ENCODE measurements at regions not wholly inside any gene's neighbourhood (a gene's known extent, or its start where the extent isn't known, plus 50 kb on each side); places are given as distances from the start of the nearest gene placed in this dataset.
"Not testable (repeated sequence)": the region's sequence is repeated elsewhere in the genome, so short reads cannot be mapped to it uniquely, and the experiment has no call there.

GRCh38 chr10:57113545-57113944 lies 752.5 kb upstream of the ZWINT start:
- no peak for DNase-seq

- no peak for DNase-seq
Observed at GRCh38 chr10:57102236-57102635, 741.2 kb upstream of the ZWINT start.

DNA sequence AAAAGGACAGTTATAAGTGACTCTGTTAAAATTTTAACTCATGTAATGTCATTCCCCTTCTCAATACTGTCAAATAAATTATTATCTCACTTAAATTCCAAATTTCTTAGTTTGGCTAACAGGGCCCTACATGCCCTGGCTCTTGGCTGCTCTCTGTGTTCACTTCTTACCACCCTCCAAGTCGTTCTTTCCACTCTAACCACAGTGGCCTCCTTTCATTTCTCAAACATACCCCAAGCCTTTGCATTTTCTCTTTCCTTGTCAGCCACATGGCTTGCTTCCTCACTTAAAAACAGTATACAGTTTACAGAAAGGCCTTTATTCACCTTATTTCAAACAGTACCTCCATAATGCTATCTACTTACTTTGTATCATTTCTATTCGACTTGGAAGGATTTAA lies 737.1 kb upstream of the ZWINT start:
- DNase-seq: no peak

DNA sequence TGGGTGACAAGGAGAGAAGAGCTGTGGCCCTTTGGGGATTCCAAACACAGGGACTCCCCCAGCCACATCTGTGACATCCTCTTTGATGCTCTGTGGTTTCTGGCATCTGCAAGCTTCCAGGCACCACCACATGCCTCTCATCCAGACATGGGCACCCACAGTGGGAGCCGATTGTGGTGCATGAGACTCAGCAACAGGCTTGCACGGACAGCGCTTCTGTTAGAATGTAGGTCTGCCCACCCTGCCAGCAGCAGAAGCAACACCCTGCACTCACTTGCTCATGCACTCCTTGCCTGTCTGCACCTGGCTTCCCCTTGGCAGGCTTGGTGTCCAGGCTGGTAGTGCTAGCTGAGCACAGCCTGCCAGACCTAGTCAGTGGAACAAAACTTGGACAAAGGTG lies 735.0 kb upstream of the ZWINT start:
- no peak for DNase-seq

DNA sequence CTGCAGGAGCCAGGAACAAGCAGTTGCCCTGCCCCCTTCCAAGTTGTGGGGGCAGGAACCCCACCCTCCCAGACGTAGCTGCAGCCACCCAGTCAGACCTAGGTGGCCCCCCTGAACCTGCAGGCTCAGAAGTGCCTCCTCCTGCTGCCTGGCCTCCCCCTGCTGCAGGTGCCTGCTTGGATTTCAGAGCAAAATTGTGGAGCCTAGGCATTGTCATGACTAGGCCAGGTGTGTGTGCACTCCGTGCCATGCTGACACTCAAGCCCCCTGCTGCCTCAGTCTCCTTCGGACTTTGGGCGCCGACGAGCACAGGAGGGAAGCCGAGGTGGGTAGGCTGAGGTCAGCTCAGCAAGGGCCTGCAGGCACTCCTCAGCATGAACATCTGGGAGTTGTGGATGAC lies 733.9 kb upstream of the ZWINT start:
- DNase-seq: no peak

- DNase-seq: no peak
Observed at GRCh38 chr10:57094083-57094482, 733.0 kb upstream of the ZWINT start.

DNA sequence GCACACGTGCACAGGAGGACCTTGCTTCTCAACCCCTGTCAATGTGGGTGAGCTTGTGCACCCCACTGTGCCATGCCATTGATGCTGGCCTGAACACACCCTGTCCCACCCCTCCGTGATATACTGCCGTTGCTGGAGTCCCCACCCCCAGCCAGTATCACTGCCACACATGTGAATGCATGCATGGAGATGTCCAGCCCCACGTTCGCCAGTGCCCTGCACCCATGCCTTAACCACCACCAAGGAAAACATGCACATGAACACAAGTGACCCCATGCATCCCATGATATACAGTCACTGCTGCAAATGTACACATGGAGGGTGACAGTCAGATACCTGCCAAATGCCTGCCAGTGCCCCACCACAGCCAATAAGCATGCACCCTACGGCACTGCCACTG lies 692.5 kb upstream of the ZWINT start:
- DNase-seq: no peak

GRCh38 chr10:57049096-57049495 lies 688.0 kb upstream of the ZWINT start:
- no peak for DNase-seq

GRCh38 chr10:57038531-57038930 lies 677.5 kb upstream of the ZWINT start:
- no peak for DNase-seq

DNA sequence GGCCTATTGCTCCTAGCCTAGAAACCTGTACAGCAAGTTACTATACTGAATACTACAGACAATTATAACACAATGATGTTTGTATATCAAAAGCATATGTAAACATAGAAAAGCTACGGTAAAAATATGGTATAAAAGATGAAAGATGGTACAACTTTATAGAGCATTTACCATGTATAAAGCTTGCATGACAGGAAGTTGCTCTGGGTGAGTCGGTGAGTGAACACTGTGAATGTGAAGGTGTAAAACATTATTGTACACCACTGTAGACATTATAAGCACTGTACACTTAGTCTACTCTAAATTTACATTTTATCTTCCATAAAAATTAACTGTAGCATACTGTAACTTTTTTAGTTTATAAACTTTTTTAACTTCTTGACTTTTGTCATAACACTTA lies 674.3 kb upstream of the ZWINT start:
- DNase-seq: no peak

GRCh38 chr10:57032301-57032700 lies 671.2 kb upstream of the ZWINT start:
- DNase-seq: not testable (repeated sequence)

DNA sequence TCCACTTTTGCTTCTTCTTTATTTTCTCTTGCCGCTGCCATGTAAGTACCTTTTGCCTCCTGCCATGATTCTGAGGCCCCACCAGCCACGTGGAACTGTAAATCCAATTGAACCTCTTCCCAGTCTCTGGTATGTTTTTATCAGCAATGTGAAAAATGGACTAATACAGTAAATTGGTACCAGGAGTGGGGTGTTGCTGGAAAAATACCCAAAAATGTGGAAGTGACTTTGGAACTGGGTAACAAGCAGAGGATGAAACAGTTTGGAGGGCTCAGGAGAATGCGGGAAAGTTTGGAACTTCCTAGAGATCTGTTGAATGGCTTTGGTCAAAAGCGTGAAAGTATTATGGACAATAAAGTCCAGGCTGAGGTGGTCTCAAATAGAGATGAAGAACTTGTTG lies 670.3 kb upstream of the ZWINT start:
- no peak for DNase-seq

DNA sequence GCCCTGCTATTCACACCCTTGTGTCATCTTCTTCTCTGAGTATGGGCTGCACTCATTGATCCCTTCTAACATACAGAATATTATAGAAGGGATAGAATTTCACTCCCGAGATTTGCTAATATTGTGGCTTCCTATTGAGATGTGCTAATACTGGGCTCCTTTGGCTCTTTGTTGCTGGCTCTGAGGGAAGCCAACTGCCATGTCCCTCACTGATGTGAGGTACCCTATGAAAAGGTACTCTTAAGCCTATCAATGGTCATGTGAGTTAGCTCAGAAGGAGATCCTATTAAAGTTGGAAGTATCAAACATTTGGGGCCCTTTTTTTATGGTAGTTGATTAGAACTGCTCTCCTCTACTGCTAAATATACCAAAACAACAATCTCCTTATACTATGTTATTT lies 665.2 kb upstream of the ZWINT start:
- no peak for DNase-seq

GRCh38 chr10:57023626-57024025 lies 662.6 kb upstream of the ZWINT start:
- DNase-seq: no peak

GRCh38 chr10:57018452-57018851 lies 657.4 kb upstream of the ZWINT start:
- no peak for DNase-seq

DNA sequence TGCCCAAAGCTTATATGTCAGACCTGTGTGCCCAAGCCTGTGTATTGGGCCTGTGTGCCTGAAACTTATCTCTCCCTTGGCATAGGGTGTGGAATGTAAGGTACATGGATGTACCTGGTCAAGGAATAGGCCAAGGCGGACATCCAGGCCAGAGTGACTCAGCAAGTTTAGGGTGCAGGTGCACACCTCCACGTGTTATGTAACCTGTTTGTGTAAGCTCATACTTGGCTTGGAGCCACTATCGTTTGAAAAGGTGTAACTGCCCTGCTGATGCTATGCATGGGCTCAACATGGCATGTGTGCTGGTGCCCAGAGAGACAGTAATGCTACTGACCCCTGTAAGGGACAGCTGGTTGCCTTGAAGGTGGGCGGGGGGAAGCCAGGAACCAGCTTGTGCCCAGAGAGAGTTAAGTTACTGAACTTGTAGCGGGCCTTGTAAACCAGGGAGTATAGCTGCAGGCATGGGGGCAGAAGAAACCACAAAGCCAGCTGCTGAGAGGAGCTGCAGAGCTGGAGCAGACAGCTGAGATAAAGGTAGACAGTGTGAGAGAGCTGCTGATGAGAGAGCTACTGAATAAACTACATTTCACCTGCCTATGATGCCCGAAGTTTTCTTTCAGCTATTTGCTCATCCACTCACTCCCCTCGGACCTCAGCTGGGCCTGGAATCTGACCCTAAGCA lies 656.4 kb upstream of the ZWINT start:
- DNase-seq: no peak

DNA sequence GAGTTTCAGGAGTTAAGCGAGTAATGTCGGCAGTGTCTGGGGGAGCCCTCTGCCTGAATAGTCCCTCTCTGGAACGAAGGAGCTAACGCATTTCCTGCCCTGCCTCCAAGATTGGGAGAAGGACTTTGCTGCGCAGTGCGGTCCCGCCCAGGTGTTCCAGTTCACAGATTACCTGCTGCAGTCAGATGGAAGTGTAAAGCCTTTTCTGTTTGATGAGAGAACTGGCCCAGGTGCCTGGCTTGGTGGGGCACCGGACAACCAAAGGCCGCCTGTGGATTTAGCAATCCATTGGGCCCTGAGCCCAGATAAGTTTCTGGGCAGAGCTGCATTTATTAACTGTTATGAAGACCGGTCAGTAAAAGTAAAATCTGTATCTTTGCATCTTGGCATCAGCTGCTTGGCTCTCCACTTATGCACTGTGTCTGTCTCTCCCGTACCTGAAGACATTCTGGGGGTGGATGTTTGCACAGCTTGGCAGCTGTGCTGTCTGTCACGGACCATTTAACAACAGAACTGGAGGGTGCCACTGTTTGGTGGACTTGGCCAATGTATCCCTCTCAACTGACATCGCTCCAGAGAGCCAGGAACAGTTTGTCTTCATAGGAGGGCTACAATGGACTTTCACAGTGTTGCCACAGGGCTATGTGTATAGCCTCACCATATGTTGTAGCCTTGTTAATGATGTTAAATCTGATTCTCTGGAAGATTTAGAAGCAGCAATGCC lies 654.7 kb upstream of the ZWINT start:
- no peak for DNase-seq

- no peak for DNase-seq
Observed at GRCh38 chr10:57015187-57015586, 654.1 kb upstream of the ZWINT start.

- no peak for DNase-seq
Observed at GRCh38 chr10:57014758-57015157, 653.7 kb upstream of the ZWINT start.

- DNase-seq: no peak
Observed at GRCh38 chr10:57008189-57008588, 647.1 kb upstream of the ZWINT start.

DNA sequence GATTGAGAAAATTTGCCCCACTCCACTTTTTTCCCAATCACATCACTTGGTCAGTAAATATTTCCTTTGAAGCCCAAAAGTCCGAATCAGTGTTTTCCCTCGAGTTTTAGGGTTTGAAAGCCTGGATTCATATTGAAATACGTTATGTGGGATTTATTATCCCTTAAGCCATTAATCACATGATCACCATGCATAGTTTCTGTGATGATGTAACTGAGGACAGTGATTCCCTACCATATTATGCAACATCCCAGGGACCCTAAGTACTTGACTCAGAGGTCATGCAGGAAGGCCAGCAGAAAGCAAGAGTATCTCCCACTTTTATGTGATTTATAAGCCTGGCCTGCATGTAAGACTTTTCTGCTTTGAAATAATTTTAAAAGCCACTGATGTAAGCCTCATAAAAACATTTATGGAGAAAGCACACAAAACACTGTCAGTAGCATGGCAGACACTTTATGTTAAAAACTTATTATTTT lies 630.6 kb upstream of the ZWINT start:
- DNase-seq: no peak

DNA sequence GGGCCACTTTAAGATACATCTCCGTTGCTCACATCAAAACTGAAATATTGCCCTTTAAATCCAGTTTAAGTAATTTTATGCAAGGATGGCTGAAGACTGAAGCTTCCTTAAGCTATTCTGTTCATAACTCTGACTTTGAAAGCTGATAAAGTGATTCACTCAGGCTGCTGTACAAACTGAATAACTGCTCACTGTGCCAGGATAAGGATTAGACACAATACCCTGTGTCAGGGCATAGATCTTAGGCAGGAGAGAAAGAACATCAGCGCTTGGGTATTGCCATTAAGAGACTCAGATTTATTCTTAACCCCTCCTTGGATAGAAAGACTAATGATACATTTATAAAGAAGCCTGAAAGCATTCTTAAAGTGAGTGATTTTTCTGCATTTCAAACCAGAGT lies 614.5 kb upstream of the ZWINT start:
- no peak for DNase-seq

GRCh38 chr10:56973766-56974165 lies 612.7 kb upstream of the ZWINT start:
- no peak for DNase-seq

DNA sequence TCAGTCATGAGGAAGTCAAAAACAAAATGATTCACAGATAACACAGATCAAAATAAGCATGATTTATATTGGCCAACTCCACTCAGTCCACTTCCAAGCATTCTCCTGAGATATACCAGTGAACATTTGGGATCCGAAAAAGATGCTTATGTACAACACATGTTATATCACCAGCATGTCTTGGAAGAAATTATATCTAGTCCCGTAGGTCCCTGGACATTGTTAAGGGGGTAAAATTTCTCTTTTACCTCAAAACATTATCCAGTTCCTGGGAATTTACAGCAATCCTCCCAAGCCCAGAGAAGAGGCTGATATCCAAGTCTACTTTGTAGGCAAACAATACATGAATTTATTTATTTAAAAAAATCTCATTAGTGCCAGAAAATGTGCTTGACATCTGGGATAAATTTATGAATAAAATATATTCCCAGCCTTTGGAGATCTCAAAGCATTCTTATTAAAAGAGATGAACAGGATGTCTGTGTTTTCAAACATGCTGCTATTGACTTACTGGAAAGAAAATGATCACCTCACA lies 582.2 kb upstream of the ZWINT start:
- no peak for DNase-seq

- no peak for DNase-seq
Observed at GRCh38 chr10:56934515-56934914, 573.5 kb upstream of the ZWINT start.
